Neural crest cell (in vitro differentiated cells): ENCODE measurements at regions not wholly inside any gene's neighbourhood (a gene's known extent, or its start where the extent isn't known, plus 50 kb on each side); places are given as distances from the start of the nearest gene placed in this dataset.

Source experiments
- DNase-seq: peaks from one replicate; pipeline ENCODE4 v3.0.0; 2021; ENCODE audit warnings: low read depth, mixed read lengths, low spot score
- H3K27ac Mint-ChIP-seq: one replicate; pipeline ENCODE4 v1.8.0; 2021; ENCODE audit warnings: mild to moderate bottlenecking, mixed read lengths; ENCODE audit not compliant: unreplicated experiment
- H3K27me3 Mint-ChIP-seq: 2 replicates; pipeline ENCODE4 v1.8.0; 2021; ENCODE audit warnings: low read depth, mild to moderate bottlenecking, mixed read lengths
- H3K36me3 Mint-ChIP-seq: 2 replicates; pipeline ENCODE4 v1.8.0; 2021; ENCODE audit warnings: low read depth, mild to moderate bottlenecking, mixed read lengths
- H3K4me1 Mint-ChIP-seq: 2 replicates; pipeline ENCODE4 v1.8.0; 2021; ENCODE audit warnings: mixed read lengths
- H3K4me3 Mint-ChIP-seq: one replicate; pipeline ENCODE4 v1.8.0; 2021; ENCODE audit warnings: mild to moderate bottlenecking, mixed read lengths
- H3K9me3 Mint-ChIP-seq: 2 replicates; pipeline ENCODE4 v1.8.0; 2021; ENCODE audit warnings: mixed read lengths
- TF ChIP-seq, protein P1 (sequence below): fragments of 200-600 bp; sonication (generic); conservative IDR thresholded peaks from 2 replicates; pipeline ENCODE4 v1.5.0; 2021; ENCODE audit warnings: antibody characterized with exemption, mild to moderate bottlenecking

DNA sequence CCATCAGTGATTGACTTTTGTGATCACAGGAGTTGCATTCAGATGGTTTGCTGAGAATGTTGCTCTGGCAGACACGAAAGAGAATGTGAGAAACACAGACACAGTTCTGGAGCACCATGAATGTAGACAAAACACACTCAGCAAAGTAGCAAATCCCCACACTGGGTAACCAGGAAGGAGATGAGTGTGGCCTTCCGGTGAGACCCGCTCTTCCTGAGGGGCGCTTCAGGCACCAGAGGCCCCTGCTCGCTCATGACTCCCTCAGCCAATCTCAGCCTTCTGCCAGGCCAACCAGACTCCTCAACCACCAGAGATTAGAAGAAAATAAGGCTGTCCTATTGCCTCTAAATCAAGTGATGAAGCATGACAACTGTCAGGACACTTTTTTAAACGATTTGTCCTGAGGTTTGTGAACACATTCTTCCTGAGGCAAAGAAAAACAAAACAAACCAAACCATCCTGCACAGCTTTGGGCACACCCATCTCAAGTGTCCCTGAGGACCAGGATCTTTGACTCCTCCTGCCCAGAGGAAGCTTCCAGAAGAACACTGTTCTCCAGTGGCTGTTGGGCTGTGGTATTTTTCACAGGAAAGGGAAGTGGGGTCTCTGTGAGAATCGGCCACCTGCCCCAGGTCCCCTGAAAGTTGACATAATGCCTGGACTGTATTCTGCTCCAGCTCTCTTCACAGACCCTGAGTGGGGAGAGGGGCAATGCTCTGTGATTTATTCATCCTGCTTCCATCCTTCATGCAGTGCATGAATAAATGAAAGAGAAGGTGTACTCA is 152.8 kb downstream of the BCL11A start:
- no peaks in the 10 kb centered on the region for H3K36me3 Mint-ChIP-seq
- peaks cover 3% of the 10 kb centered on the region for H3K4me1 Mint-ChIP-seq
- TF ChIP-seq, protein P1, sequence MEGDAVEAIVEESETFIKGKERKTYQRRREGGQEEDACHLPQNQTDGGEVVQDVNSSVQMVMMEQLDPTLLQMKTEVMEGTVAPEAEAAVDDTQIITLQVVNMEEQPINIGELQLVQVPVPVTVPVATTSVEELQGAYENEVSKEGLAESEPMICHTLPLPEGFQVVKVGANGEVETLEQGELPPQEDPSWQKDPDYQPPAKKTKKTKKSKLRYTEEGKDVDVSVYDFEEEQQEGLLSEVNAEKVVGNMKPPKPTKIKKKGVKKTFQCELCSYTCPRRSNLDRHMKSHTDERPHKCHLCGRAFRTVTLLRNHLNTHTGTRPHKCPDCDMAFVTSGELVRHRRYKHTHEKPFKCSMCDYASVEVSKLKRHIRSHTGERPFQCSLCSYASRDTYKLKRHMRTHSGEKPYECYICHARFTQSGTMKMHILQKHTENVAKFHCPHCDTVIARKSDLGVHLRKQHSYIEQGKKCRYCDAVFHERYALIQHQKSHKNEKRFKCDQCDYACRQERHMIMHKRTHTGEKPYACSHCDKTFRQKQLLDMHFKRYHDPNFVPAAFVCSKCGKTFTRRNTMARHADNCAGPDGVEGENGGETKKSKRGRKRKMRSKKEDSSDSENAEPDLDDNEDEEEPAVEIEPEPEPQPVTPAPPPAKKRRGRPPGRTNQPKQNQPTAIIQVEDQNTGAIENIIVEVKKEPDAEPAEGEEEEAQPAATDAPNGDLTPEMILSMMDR = no peak
- H3K27me3 Mint-ChIP-seq = no peaks in the 10 kb centered on the region
- no peaks in the 10 kb centered on the region for H3K9me3 Mint-ChIP-seq
- no peak overlapping the region for H3K4me3 Mint-ChIP-seq
- no peak overlapping the region for H3K27ac Mint-ChIP-seq
- no peak for DNase-seq

DNA sequence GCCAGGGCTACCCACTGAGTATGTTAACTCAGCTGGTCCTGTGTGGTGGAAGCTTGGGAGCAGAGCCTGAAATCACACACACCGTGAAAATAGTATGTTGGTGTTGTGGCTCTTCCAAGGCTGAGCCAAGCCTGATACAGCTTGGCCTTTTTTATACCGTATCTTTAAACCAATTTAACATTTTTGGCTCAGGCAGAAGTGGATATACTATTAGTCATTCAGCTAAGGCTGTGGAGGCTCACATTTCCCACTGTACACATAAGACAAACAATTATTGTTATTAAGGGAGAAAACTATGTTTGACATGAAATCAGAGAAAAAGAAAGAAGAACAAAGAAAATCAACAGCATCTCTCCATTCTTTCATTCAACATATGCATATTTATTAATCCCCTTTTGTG is 159.0 kb downstream of the BCL11A start:
- Mint-ChIP-seq H3K9me3 (no peaks in the 10 kb centered on the region), H3K4me1 (no peaks in the 10 kb centered on the region), H3K36me3 (no peaks in the 10 kb centered on the region), H3K27ac (no peak overlapping the region), H3K27me3 (no peaks in the 10 kb centered on the region), H3K4me3 (no peak overlapping the region)
- DNase-seq = no peak
- TF ChIP-seq, protein P1 = no peak

DNA sequence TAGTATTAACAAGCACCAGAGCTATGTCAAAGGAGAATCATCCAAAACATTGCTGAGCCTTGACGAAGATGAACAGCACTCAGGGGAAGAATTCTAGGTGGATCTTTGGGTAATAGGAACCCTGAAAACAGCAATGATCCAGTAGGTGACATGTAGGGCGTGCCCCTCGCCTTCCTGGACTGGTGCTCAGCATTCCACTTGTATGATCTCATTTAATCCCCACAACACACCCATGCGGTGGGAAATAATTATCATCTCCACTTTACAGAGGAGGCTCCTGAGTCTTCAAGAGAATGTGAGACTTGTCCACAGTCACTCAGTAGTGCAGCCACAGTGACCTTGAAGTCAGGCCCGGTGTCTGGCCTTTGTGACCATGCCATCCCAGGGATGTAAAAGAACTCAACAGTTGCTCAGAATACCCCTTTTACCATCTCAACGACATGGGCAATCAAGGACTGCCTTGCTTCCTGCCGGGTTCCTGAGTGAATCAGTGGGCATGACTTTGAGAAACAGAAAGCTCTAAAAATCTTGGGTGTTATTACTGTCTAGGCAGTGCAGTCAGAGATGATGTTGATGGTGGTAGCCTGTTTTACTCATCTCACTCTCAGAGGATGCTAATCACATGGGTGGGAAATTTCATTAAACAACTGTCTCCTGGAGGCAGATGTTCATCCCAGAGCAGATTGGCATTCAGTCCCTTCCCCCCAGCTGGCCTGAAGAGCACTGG is 161.6 kb downstream of the BCL11A start:
- H3K27me3 Mint-ChIP-seq = no peaks in the 10 kb centered on the region
- no peaks in the 10 kb centered on the region for H3K4me1 Mint-ChIP-seq
- H3K4me3 Mint-ChIP-seq = no peak overlapping the region
- H3K36me3 Mint-ChIP-seq = no peaks in the 10 kb centered on the region
- TF ChIP-seq, protein P1 = no peak
- H3K9me3 Mint-ChIP-seq = no peaks in the 10 kb centered on the region
- no peak overlapping the region for H3K27ac Mint-ChIP-seq
- no peak for DNase-seq

DNA sequence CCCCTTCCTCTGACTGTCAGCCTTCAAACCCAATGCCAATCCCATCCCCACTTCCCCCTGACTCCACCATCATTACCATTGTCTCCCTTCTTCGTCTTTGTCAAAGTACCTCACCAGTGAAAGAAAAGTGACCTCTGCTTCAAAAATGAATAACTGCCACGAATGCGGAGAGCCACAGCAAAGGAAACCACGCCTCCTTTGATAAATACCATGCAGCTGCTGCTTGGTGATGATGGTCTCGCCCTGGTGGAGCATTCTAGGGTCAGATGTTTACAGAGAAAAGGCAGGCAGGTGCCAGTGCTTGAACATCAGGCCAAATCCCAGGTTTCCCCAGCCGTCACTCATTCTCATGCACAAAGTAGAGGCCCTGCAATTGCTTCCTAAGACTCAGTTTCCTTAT is 162.2 kb downstream of the BCL11A start:
- no peaks in the 10 kb centered on the region for H3K9me3 Mint-ChIP-seq
- H3K36me3 Mint-ChIP-seq = no peaks in the 10 kb centered on the region
- H3K4me3 Mint-ChIP-seq = no peak overlapping the region
- H3K4me1 Mint-ChIP-seq = no peaks in the 10 kb centered on the region
- H3K27me3 Mint-ChIP-seq = peaks cover under 1% of the 10 kb centered on the region
- no peak overlapping the region for H3K27ac Mint-ChIP-seq
- no peak for DNase-seq
- TF ChIP-seq, protein P1 = no peak

DNA sequence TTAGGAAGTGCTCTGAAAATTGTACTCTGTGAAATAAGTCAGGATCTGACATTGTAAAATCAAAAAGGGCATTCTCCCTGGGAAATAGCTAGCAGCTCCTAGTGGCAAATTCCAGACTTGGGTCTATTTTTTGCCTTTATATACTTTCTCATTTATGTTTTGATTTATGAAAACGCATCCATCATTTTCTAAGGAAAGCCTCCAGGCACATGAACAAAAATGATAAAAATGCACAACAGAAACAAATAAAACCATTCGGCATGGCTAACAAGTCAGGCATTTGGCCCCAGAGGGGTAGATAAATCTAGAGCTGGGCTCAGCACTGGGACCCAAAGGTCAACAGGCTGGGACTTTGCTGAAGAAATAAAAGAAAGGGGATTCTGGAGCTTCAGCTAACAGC is 167.0 kb downstream of the BCL11A start:
- H3K36me3 Mint-ChIP-seq = no peaks in the 10 kb centered on the region
- H3K9me3 Mint-ChIP-seq = peaks cover 6% of the 10 kb centered on the region
- no peak for DNase-seq
- no peak overlapping the region for H3K4me3 Mint-ChIP-seq
- H3K27me3 Mint-ChIP-seq = peaks cover 8% of the 10 kb centered on the region
- peaks cover 10% of the 10 kb centered on the region for H3K4me1 Mint-ChIP-seq
- no peak overlapping the region for H3K27ac Mint-ChIP-seq
- TF ChIP-seq, protein P1 = no peak
